ENCODE measurements at regions not wholly inside any gene's neighbourhood (a gene's known extent, or its start where the extent isn't known, plus 50 kb on each side); places are given as distances from the start of the nearest gene placed in this dataset.

DNA sequence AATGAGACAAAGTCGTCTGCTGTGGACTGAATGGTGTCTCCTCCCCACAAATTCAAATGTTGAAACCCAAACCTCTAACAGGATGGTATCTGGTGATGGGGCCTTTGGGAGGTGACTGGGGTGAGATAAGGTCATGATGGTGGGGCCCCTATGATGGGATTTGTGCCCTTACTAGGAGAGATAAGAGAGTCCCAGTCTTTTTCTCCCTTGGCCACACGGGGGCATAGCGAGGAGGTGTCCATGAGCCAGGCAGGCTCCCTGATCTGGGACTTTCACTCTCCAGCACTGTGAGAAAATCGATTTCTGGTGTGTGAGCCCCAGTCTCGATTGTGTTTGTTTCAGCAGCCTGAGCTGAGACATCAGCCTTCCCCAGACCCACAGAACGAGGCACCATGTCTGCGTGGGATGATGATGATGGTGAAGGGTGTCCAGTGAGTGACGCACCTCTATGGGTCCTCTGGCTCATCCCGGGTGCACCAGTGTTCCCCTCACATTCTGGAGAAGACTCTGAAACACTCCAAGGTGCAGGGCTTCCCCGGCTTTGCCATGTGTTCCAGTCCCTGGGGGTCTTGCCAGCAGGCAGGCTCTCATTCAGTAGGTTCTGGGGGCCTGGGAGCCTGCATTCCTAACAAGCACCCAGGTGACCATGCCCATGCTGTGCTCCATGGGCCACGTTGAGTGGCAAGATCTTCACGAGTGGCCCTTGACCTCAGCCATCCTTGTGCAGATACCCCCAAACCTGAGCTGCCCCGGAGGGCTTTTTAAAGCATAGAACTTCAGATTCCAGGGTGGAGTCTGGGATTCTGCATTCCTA lies 363.0 kb downstream of the CTTN start:
- DNase-seq (ENCODE audit: low spot score), result no peak

More for the DNA sequence above, 363.0 kb downstream of the CTTN start:
- Histone ChIP-seq H3K27ac (ENCODE audit: low read depth in 1 of 2, low read length in 2 of 2) (no peak overlapping the region), H3K4me1 (ENCODE audit: control insufficient read depth in 4 of 4, insufficient read depth in 4 of 4, low read length in 3 of 4) (no peaks in the 10 kb centered on the region), H3K36me3 (ENCODE audit: control insufficient read depth in 4 of 4, insufficient read depth in 3 of 4, low read depth in 1 of 4, low read length in 3 of 4) (no peaks in the 10 kb centered on the region), H3K27me3 (ENCODE audit: control insufficient read depth in 4 of 4, insufficient read depth in 4 of 4, low read length in 3 of 4) (no peaks in the 10 kb centered on the region), H3K9me3 (ENCODE audit: control insufficient read depth in 4 of 4, low read length in 3 of 4) (peaks cover 0 to 4% (median 0%) of the 10 kb centered on the region in 4 donors), H3K9ac (ENCODE audit: low read depth in 1 of 2, low read length in 2 of 2) (no peak overlapping the region), H3K4me3 (ENCODE audit: low read depth in 1 of 3, low read length in 3 of 3) (no peak overlapping the region)
- WGBS, result 85% methylated on average over 13 of the region's 13 CpGs
- no peak for TF ChIP-seq ATF3 (IDR thresholded peaks at IDR 0.05)
- no peak for TF ChIP-seq CTCF (IDR thresholded peaks at IDR 0.05; ENCODE audit: low read depth, low read length, missing input control)
- TF ChIP-seq FOXA2 (IDR thresholded peaks at IDR 0.05), result no peak
- TF ChIP-seq HNF4A (conservative IDR thresholded peaks at IDR 0.05), result no peak
- TF ChIP-seq YY1 (IDR thresholded peaks at IDR 0.05), result no peak
- no peak for TF ChIP-seq NR2F2 (IDR thresholded peaks at IDR 0.05)
- TF ChIP-seq, protein P1, sequence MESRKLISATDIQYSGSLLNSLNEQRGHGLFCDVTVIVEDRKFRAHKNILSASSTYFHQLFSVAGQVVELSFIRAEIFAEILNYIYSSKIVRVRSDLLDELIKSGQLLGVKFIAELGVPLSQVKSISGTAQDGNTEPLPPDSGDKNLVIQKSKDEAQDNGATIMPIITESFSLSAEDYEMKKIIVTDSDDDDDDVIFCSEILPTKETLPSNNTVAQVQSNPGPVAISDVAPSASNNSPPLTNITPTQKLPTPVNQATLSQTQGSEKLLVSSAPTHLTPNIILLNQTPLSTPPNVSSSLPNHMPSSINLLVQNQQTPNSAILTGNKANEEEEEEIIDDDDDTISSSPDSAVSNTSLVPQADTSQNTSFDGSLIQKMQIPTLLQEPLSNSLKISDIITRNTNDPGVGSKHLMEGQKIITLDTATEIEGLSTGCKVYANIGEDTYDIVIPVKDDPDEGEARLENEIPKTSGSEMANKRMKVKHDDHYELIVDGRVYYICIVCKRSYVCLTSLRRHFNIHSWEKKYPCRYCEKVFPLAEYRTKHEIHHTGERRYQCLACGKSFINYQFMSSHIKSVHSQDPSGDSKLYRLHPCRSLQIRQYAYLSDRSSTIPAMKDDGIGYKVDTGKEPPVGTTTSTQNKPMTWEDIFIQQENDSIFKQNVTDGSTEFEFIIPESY (IDR thresholded peaks at IDR 0.05), result no peak
- no peak for TF ChIP-seq SP1 (IDR thresholded peaks at IDR 0.05)
- TF ChIP-seq FOXA1 (IDR thresholded peaks at IDR 0.05), result no peak
- no peak for TF ChIP-seq GABPA (IDR thresholded peaks at IDR 0.05 in 1 of 2, conservative IDR thresholded peaks at IDR 0.05 in 1 of 2)
- no peak for TF ChIP-seq JUND (IDR thresholded peaks at IDR 0.05)
- TF ChIP-seq RXRA (IDR thresholded peaks at IDR 0.05), result no peak
- TF ChIP-seq MAX (IDR thresholded peaks at IDR 0.05), result no peak
- TF ChIP-seq REST (IDR thresholded peaks at IDR 0.05), result no peak
- TF ChIP-seq RAD21 (IDR thresholded peaks at IDR 0.05), result no peak
- no peak for TF ChIP-seq EGR1 (IDR thresholded peaks at IDR 0.05; ENCODE audit: low read depth in 2 of 2)
- no peak for TF ChIP-seq TAF1 (conservative IDR thresholded peaks at IDR 0.05)

All from liver (tissue), 8 donors.